Endothelial cell of umbilical vein (primary cell): ENCODE measurements at regions not wholly inside any gene's neighbourhood (a gene's known extent, or its start where the extent isn't known, plus 50 kb on each side); places are given as distances from the start of the nearest gene placed in this dataset.

Experiments used
- BruUV-seq: library from RNA; stranded (reverse); fragments of 400-500 nt; replicated peaks from 2 replicates; lab custom pipeline; 2021; lab: Mats Ljungman, UMichigan
- CTCF ChIA-PET: fragments of 300-600, 350-600 bp; sonication (Branson Sonifier 250); formaldehyde crosslinking; loops from one replicate; lab custom pipeline; 2021; ENCODE audit warnings: antibody characterized with exemption, inconsistent platforms; lab: Charles Lee
- POLR2A ChIA-PET: fragments of 300-600, 350-600 bp; sonication (Branson Sonifier 250); formaldehyde crosslinking; loops from one replicate; lab custom pipeline; 2021; ENCODE audit warnings: antibody characterized with exemption, inconsistent platforms; lab: Charles Lee
- DNase-seq: peaks from one replicate; pipeline ENCODE4 v3.0.0-alpha.2; 2011; ENCODE audit warnings: low read depth, low spot score
- FAIRE-seq: peaks from 2 replicates; lab custom pipeline; 2011; peaks lifted over from hg19 to GRCh38; lab: Jason Lieb, UNC
- H2AFZ ChIP-seq: 2 replicates; pipeline ENCODE4 v1.6.0; 2012; ENCODE audit warnings: low read depth, low read length, control low read depth, inconsistent platforms
- H3K27ac ChIP-seq: 2 replicates; pipeline ENCODE4 v1.5.1; 2011; ENCODE audit warnings: low read depth, mild to moderate bottlenecking, control low read depth, low read length, moderate library complexity; ENCODE audit not compliant: insufficient read depth
- H3K27me3 ChIP-seq, 2 experiments: 2 replicates each; pipeline versions ENCODE4 v1.6.0 to v1.6.1; 2011; ENCODE audit warnings: low read length in 2 of 2, mixed read lengths in 1 of 2; ENCODE audit not compliant: control insufficient read depth in 2 of 2, insufficient read depth in 2 of 2
- H3K36me3 ChIP-seq, 2 experiments: 2 replicates in 1 of 2; 3 replicates in 1 of 2; pipeline ENCODE4 v1.5.1; 2011; ENCODE audit warnings: low read length in 2 of 2, mild to moderate bottlenecking in 1 of 2, moderate library complexity in 1 of 2; ENCODE audit not compliant: control insufficient read depth in 2 of 2, insufficient read depth in 2 of 2; ENCODE audit errors: extremely low read depth in 1 of 2
- H3K4me1 ChIP-seq: 3 replicates; pipeline ENCODE4 v1.5.1; 2011; ENCODE audit warnings: mild to moderate bottlenecking, low read length; ENCODE audit not compliant: control insufficient read depth, insufficient read depth; ENCODE audit errors: extremely low read depth
- H3K4me2 ChIP-seq: 2 replicates; pipeline ENCODE4 v1.6.1; 2011; ENCODE audit warnings: low read length, control low read depth, mixed read lengths; ENCODE audit not compliant: insufficient read depth
- H3K4me3 ChIP-seq, 3 experiments: fragments of 200-600 bp in 1 of 3; sonication (generic), shearing (Covaris generic) in 1 of 3; replicated peaks in 1 of 3; 2 replicates each; pipeline ENCODE4 v1.5.1; 2011 to 2016; ENCODE audit warnings: control low read depth in 3 of 3, low read length in 3 of 3, mild to moderate bottlenecking in 2 of 3, inconsistent platforms in 1 of 3, low read depth in 1 of 3, moderate library complexity in 1 of 3; ENCODE audit not compliant: insufficient read depth in 1 of 3
- H3K79me2 ChIP-seq: 2 replicates; pipeline ENCODE4 v1.6.0; 2012; ENCODE audit warnings: low read length, inconsistent platforms; ENCODE audit not compliant: control insufficient read depth, insufficient read depth
- H3K9ac ChIP-seq: replicated peaks from 2 replicates; pipeline ENCODE3; 2011; ENCODE audit warnings: low read length, control low read depth; ENCODE audit not compliant: insufficient read depth; ENCODE audit errors: extremely low read depth
- H3K9me1 ChIP-seq: replicated peaks from 3 replicates; pipeline ENCODE4 v1.6.0; 2011; ENCODE audit warnings: mild to moderate bottlenecking, low read length; ENCODE audit not compliant: control insufficient read depth, insufficient read depth; ENCODE audit errors: extremely low read depth
- H3K9me3 ChIP-seq: replicated peaks from 2 replicates; pipeline ENCODE4 v1.5.1; 2012; ENCODE audit warnings: low read length, inconsistent platforms; ENCODE audit not compliant: control insufficient read depth, insufficient read depth
- H4K20me1 ChIP-seq: replicated peaks from 2 replicates; pipeline ENCODE3; 2011; ENCODE audit warnings: mild to moderate bottlenecking, low read length; ENCODE audit not compliant: control insufficient read depth, insufficient read depth; ENCODE audit errors: extremely low read depth
- CTCF ChIP-seq, 2 donors: IDR thresholded peaks; 1 replicate in 1 of 2; 2 replicates in 1 of 2; pipeline ENCODE4 v1.5.1; 2011; ENCODE audit warnings: low read length in 2 of 2, mild to moderate bottlenecking in 2 of 2, moderate library complexity in 2 of 2, control low read depth in 1 of 2, inconsistent platforms in 1 of 2, low read depth in 1 of 2; ENCODE audit not compliant: insufficient read depth in 1 of 2; ENCODE audit errors: extremely low read depth in 1 of 2
- EZH2 ChIP-seq: IDR thresholded peaks from 2 replicates; pipeline ENCODE4 v1.6.1; 2012; ENCODE audit warnings: borderline replicate concordance, low read depth, mild to moderate bottlenecking, moderate library complexity, low read length, inconsistent platforms; ENCODE audit not compliant: severe bottlenecking
- FOS ChIP-seq: IDR thresholded peaks from 2 replicates; pipeline ENCODE4 v1.6.1; 2011; ENCODE audit warnings: mild to moderate bottlenecking, low read length, moderate library complexity, borderline replicate concordance; ENCODE audit not compliant: insufficient read depth
- GATA2 ChIP-seq: IDR thresholded peaks from 2 replicates; pipeline ENCODE4 v1.7.0; 2011; ENCODE audit warnings: low read depth, mild to moderate bottlenecking, moderate library complexity, mixed read lengths, low read length; ENCODE audit not compliant: insufficient read length, insufficient read depth
- JUN ChIP-seq: IDR thresholded peaks from 2 replicates; pipeline ENCODE4 v1.6.1; 2011; ENCODE audit warnings: borderline replicate concordance, low read depth; ENCODE audit not compliant: insufficient read length, insufficient read depth
- MAX ChIP-seq: IDR thresholded peaks from 2 replicates; pipeline ENCODE4 v1.6.1; 2011; ENCODE audit not compliant: insufficient read depth, insufficient read length
- MYC ChIP-seq: IDR thresholded peaks from one replicate; pipeline ENCODE4 v1.6.1; 2011; ENCODE audit warnings: mild to moderate bottlenecking, low read depth, low read length
- POLR2A ChIP-seq: IDR thresholded peaks from 2 replicates; pipeline ENCODE4 v1.6.1; 2012; ENCODE audit warnings: low read depth, mild to moderate bottlenecking, control low read depth, low read length
- POLR2AphosphoS5 ChIP-seq: IDR thresholded peaks from 2 replicates; pipeline ENCODE4 v1.6.1; 2012; ENCODE audit warnings: low read depth, mild to moderate bottlenecking, control low read depth, low read length, moderate library complexity; ENCODE audit not compliant: insufficient read depth
- dilution Hi-C: fragments of 300-500 bp; cut with MboI; formaldehyde crosslinking; loops from one replicate; pipeline ENCODE4 v1.15.0; 2019; ENCODE audit warnings: low sequenced_read_pairs; ENCODE audit not compliant: extremely low pct_ligation_motif_present
- intact Hi-C: fragments of 100-400 bp; cut with micrococcal nuclease; formaldehyde crosslinking; loops from one replicate; pipeline ENCODE4 v1.10.0; 2022

GRCh38 chr5:13581132-13581531 is 363.4 kb downstream of the DNAH5 start:
- Histone ChIP-seq H3K9me3 (no peaks in the 10 kb centered on the region), H3K4me1 (no peaks in the 10 kb centered on the region), H3K9me1 (no peaks in the 10 kb centered on the region), H2AFZ (no peak overlapping the region), H3K36me3 (no peaks in the 10 kb centered on the region), H3K79me2 (no peaks in the 10 kb centered on the region), H4K20me1 (no peaks in the 10 kb centered on the region), H3K9ac (no peak overlapping the region), H3K4me2 (no peak overlapping the region), H3K27ac (no peak overlapping the region), H3K4me3 (no peak overlapping the region), H3K27me3 (no peaks in the 10 kb centered on the region)
- intact Hi-C loops = no loop called here
- dilution Hi-C loops = no loop called here
- TF ChIP-seq CTCF (IDR thresholded peaks at IDR 0.05; ENCODE audit: extremely low read depth in 1 of 2, insufficient read depth in 1 of 2, low read depth in 1 of 2, low read length in 2 of 2) (no peak), JUN (no peak), EZH2 (no peak), POLR2A (no peak), MAX (no peak), GATA2 (no peak), FOS (no peak), POLR2AphosphoS5 (no peak), MYC (no peak)
- BruUV-seq = no TSS peak
- ChIA-PET CTCF (no interaction called here), POLR2A (no interaction called here)
- no peak for DNase-seq
- no peak for FAIRE-seq
